ENCODE measurements at regions not wholly inside any gene's neighbourhood (a gene's known extent, or its start where the extent isn't known, plus 50 kb on each side); places are given as distances from the start of the nearest gene placed in this dataset.
"Not testable (repeated sequence)": the region's sequence is repeated elsewhere in the genome, so short reads cannot be mapped to it uniquely, and the experiment has no call there.

DNA sequence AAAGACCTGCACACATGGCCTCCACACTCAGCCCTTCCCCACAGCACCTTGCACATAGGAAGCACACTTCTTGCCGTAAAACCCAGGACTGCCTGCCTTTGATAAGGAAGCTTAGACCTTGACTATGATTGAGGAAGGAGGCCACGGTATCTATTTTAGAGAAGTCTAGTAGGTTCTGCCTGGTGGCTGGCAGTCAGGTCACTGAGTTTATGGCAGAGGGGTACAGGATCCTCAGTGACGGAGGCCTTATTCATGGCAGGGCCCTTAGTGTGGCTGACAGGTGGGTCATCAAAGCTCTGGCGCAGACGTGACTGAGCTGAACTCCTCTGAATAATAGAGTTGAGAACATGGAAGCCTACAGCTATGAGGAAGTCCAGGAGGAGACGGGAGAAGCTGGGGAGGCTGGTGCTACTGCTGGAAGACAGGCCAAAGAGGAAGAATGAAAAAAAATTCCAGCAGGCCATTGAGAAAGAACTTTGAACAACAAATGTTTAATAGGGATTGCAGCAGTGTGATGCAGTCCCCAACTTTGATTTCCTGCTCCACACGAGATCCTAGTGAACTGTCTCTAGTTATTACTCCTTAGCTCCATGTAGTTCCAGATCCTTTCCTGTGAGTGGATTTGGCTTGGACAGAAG is 142.8 kb downstream of the BCL2L11 start:
- TF ChIP-seq, protein P1, sequence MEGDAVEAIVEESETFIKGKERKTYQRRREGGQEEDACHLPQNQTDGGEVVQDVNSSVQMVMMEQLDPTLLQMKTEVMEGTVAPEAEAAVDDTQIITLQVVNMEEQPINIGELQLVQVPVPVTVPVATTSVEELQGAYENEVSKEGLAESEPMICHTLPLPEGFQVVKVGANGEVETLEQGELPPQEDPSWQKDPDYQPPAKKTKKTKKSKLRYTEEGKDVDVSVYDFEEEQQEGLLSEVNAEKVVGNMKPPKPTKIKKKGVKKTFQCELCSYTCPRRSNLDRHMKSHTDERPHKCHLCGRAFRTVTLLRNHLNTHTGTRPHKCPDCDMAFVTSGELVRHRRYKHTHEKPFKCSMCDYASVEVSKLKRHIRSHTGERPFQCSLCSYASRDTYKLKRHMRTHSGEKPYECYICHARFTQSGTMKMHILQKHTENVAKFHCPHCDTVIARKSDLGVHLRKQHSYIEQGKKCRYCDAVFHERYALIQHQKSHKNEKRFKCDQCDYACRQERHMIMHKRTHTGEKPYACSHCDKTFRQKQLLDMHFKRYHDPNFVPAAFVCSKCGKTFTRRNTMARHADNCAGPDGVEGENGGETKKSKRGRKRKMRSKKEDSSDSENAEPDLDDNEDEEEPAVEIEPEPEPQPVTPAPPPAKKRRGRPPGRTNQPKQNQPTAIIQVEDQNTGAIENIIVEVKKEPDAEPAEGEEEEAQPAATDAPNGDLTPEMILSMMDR (conservative IDR thresholded peaks at IDR 0.05; ENCODE audit: low read length) = not testable (repeated sequence)
- not testable (repeated sequence) for TF ChIP-seq EZH2phosphoT487 (IDR thresholded peaks at IDR 0.05; ENCODE audit: borderline replicate concordance, low read depth, low read length)
